ENCODE measurements at regions not wholly inside any gene's neighbourhood (a gene's known extent, or its start where the extent isn't known, plus 50 kb on each side); places are given as distances from the start of the nearest gene placed in this dataset.
"Not testable (repeated sequence)": the region's sequence is repeated elsewhere in the genome, so short reads cannot be mapped to it uniquely, and the experiment has no call there.

DNA sequence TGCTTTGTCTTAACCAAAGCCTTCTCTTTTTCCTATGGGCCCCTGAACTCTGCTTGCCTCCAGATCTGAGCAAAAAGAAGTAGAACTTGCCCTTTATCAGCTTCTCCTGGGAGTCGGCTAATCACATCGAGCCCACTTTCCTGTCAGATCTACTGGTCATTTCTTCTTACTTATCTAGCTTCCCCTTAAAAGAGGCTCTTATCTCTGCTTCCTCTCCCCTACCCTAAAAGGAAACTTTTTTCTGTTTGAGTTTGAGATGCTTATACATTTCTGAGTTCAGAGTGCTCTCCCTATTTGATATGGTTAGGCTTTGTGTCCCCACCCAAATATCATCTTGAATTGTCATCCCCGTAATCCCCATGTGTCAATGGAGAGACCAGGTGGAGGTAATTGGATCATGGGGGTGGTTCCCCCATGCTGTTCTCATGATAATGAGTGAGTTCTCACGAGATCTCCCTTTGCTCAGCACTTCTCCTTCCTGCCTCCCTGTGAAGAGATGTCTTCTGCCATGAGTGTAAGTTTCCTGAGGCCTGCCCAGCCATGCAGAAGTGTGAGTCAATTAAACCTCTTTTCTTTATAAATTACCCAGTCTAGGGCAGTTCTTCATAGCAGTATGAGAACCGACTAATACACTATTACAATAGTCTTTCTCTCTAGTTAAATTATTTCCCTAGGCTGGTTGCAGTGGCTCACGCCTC is 114.7 kb upstream of the AMN1 start:
- Histone ChIP-seq H3K27me3 (no peaks in the 10 kb centered on the region), H3K4me3 (no peak overlapping the region), H3K36me3 (no peaks in the 10 kb centered on the region), H3K9me3 (peaks cover 9% of the 10 kb centered on the region)
- no peak for DNase-seq

DNA sequence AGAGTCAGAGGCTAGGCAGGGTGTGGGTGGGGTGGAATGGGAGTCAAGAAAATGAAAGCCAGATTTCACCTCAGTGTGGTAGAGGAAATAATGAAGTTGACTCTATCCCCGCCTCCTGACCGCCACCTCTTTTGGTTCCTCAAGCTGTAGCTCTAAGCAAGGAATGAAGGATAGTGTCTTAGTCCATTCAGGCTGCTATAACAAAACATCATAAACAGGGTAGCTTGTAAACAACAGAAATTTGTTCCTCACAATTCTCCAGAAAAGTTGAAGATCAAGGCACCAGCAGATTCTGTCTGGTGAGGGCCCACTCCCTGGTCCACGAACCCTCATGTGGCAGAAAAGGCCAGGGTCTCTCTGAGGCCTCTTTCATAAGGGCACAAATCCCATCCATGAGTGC is 109.1 kb upstream of the AMN1 start:
- no peaks in the 10 kb centered on the region for H3K36me3 ChIP-seq
- no peak for DNase-seq
- no peaks in the 10 kb centered on the region; the same call in 1 of the 2 replicates for H3K9me3 ChIP-seq
- H3K4me3 ChIP-seq, result no peak overlapping the region
- no peaks in the 10 kb centered on the region for H3K27me3 ChIP-seq

GRCh38 chr12:31835276-31835882 is 106.6 kb upstream of the AMN1 start:
- H3K4me3 ChIP-seq, result no peak overlapping the region
- DNase-seq, result no peak
- no peaks in the 10 kb centered on the region; the same call in 1 of the 2 replicates for H3K9me3 ChIP-seq
- H3K27me3 ChIP-seq, result no peaks in the 10 kb centered on the region
- H3K36me3 ChIP-seq, result no peaks in the 10 kb centered on the region

GRCh38 chr12:31834150-31834549 is 105.3 kb upstream of the AMN1 start:
- Histone ChIP-seq H3K27me3 (no peaks in the 10 kb centered on the region), H3K9me3 (no peaks in the 10 kb centered on the region; the same call in 1 of the 2 replicates)

GRCh38 chr12:31832740-31833729 is 104.2 kb upstream of the AMN1 start:
- DNase-seq, result no peak
- H3K9me3 ChIP-seq, result no peaks in the 10 kb centered on the region; the same call in 1 of the 2 replicates
- no peaks in the 10 kb centered on the region for H3K27me3 ChIP-seq
- H3K4me3 ChIP-seq, result no peak overlapping the region
- no peaks in the 10 kb centered on the region for H3K36me3 ChIP-seq

More at GRCh38 chr12:31834150-31834549, 105.3 kb upstream of the AMN1 start:
- DNase-seq, result no peak
- Histone ChIP-seq H3K36me3 (no peaks in the 10 kb centered on the region), H3K4me3 (no peak overlapping the region)

DNA sequence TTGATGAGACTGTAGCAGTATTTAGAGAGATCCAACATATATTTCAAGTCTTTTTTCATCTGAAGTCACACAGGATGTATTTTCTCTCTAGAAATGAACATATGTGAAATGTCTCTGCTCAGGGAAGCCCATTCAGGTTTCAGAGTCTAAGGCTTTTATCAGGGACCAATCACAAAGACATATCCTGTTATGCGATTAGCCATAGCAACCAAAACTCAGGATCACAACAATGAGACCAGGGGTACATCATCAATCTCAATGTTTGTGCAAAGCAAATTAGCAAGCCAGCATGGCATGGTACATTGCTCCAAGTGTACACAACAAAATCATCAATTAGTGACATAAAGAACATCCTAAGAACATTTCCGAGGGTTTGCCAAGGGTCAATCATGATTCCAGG is 99.2 kb upstream of the AMN1 start:
- Histone ChIP-seq H3K4me3 (no peak overlapping the region), H3K27me3 (no peaks in the 10 kb centered on the region), H3K36me3 (no peaks in the 10 kb centered on the region), H3K9me3 (peaks cover 6% of the 10 kb centered on the region)
- DNase-seq, result no peak

- peaks cover 8% of the 10 kb centered on the region for H3K9me3 ChIP-seq
- DNase-seq, result no peak
- no peaks in the 10 kb centered on the region for H3K27me3 ChIP-seq
- no peak overlapping the region for H3K4me3 ChIP-seq
- no peaks in the 10 kb centered on the region for H3K36me3 ChIP-seq
Measured at GRCh38 chr12:31822761-31823160, 93.9 kb upstream of the AMN1 start.

GRCh38 chr12:31821484-31821883 is 92.7 kb upstream of the AMN1 start:
- Histone ChIP-seq H3K4me3 (no peak overlapping the region), H3K9me3 (peaks cover 7% of the 10 kb centered on the region), H3K36me3 (no peaks in the 10 kb centered on the region), H3K27me3 (no peaks in the 10 kb centered on the region)
- DNase-seq, result no peak

DNA sequence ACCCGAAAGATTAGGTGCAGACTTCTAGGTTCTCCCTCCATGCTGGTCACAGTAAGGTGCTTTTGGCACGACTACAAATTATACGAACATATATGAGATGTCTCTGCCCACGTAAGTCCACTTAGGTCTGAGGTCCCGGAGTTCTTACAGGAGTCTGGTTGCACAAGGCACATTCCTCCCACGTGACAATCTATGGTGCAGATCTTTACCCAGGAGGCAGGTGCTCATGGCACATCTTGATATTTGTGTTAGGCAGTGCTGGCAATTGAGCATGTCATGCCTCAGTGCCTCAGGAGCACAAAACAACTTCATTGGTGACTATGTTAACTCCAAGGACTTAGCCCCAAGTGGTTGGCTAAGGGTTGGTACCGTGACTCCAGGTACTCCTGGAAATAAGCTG is 92.0 kb upstream of the AMN1 start:
- H3K27me3 ChIP-seq, result no peaks in the 10 kb centered on the region
- no peaks in the 10 kb centered on the region for H3K36me3 ChIP-seq
- H3K9me3 ChIP-seq, result peaks cover 4% of the 10 kb centered on the region; the same call in 1 of the 2 replicates
- DNase-seq, result no peak
- no peak overlapping the region for H3K4me3 ChIP-seq

DNA sequence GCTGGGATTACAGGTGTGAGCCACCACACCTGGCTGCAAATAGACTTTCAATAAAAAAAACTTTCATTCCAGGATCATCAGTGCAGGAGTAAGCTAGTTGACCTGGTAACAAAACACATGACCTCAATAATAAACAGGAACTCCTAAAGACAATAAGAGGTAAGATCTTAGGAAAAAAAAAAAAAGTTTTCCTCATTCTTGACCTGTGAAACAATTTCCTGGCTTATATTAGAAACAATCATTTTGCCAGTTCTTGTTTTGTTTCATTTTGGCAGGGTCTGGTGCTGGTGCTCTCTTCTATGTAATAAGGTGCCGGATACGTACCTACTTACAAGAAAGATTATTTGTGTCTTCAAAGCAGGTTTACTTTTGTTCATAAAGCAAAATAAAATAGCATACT is 90.6 kb upstream of the AMN1 start:
- Histone ChIP-seq H3K4me3 (no peak overlapping the region), H3K27me3 (no peaks in the 10 kb centered on the region), H3K36me3 (no peaks in the 10 kb centered on the region), H3K9me3 (peaks cover 2% of the 10 kb centered on the region; the same call in 1 of the 2 replicates)
- no peak for DNase-seq

DNA sequence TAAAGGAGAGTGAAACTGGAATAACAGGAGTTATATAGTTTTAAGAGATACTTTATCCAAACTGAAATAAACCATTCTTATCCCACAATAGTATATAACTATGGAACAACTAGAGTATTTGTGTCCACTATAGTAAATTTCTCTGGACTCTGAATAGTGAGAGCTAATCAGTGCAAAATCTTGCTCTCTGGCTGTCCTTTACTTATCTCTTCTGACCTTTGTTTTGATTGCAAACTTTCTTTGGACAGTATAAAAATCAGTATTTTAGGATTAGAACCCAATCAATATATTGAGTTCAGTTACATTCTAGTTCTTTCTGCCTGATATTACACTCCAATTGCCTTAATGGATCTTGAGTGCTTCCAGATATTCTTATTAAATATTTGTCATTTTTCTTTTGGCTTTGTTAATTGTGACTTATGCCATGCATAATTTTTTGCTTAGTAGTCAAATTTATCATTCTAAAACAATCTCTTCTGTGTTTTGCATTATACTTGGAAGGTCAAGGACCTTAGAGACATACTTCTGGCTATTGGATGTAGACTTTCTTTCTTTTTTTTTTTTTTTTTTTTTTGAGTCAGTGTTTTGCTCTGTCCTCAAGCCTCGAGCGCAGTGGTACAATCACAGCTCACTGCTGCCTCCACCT is 89.9 kb upstream of the AMN1 start:
- peaks cover 2% of the 10 kb centered on the region; the same call in 1 of the 2 replicates for H3K9me3 ChIP-seq
- no peaks in the 10 kb centered on the region for H3K36me3 ChIP-seq
- no peak overlapping the region for H3K4me3 ChIP-seq
- DNase-seq, result no peak
- H3K27me3 ChIP-seq, result no peaks in the 10 kb centered on the region

DNA sequence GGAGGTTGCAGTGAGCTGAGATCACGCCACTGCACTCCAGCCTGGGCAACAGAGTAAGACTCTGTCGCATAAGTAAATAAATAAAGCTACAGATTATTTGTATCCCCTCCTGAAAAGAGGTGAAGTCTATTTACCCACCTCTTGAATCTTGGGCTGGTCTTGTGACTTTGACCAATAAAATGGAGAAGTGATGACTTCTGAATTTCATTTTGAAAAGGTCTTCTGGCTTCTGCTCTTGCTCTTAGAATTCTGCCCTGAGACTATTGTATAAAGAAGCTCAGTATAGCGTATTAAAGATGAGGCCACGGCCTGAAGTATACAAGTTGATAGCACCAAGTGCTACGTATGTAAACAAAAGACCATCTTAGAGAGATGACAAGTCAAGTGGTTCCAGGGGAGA is 88.3 kb upstream of the AMN1 start:
- no peaks in the 10 kb centered on the region for H3K36me3 ChIP-seq
- H3K4me3 ChIP-seq, result no peak overlapping the region
- no peak for DNase-seq
- H3K9me3 ChIP-seq, result no peaks in the 10 kb centered on the region
- no peaks in the 10 kb centered on the region for H3K27me3 ChIP-seq

GRCh38 chr12:31815096-31815495 is 86.3 kb upstream of the AMN1 start:
- no peaks in the 10 kb centered on the region for H3K36me3 ChIP-seq
- no peak for DNase-seq

GRCh38 chr12:31813305-31813704 is 84.5 kb upstream of the AMN1 start:
- H3K9me3 ChIP-seq, result no peaks in the 10 kb centered on the region
- no peak for DNase-seq
- H3K36me3 ChIP-seq, result no peaks in the 10 kb centered on the region
- H3K4me3 ChIP-seq, result no peak overlapping the region
- no peaks in the 10 kb centered on the region for H3K27me3 ChIP-seq

More at GRCh38 chr12:31815096-31815495, 86.3 kb upstream of the AMN1 start:
- no peak overlapping the region for H3K4me3 ChIP-seq
- no peaks in the 10 kb centered on the region for H3K27me3 ChIP-seq
- no peaks in the 10 kb centered on the region for H3K9me3 ChIP-seq

- Histone ChIP-seq H3K27me3 (no peaks in the 10 kb centered on the region), H3K9me3 (no peaks in the 10 kb centered on the region), H3K36me3 (no peaks in the 10 kb centered on the region), H3K4me3 (no peak overlapping the region)
- DNase-seq, result no peak
Measured at GRCh38 chr12:31807773-31808097, 78.9 kb upstream of the AMN1 start.

DNA sequence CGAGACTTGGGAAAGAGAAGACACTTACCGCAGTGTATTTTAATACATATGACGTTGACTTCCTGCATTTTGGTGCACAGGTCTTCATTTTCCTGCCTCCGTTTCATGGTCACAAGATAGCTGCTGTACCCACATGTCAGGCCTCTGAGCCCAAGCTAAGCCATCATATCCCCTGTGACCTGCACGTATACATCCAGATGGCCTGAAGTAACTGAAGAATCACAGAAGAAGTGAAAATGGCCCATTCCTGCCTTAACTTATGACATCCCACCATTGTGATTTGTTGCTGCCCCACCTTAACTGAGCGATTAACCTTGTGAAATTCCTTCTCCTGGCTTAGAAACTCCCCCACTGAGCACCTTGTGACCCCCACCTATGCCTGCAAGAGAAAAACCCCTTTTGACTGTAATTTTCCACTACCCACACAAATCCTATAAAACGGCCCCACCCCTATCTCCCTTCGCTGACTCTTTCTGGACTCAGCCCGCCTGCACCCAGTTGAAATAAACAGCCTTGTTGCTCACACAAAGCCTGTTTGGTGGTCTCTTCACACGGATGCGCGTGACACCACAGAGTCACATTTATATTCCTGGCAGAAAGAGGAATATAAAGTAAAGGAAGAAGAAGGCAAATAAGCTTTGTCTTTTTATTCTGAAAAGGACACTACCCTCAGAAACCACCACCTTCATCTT is 78.4 kb upstream of the AMN1 start:
- DNase-seq, H3K27me3 ChIP-seq, H3K4me3 ChIP-seq, H3K36me3 ChIP-seq, H3K9me3 ChIP-seq: not testable (repeated sequence)
